ENCODE measurements at regions not wholly inside any gene's neighbourhood (a gene's known extent, or its start where the extent isn't known, plus 50 kb on each side); places are given as distances from the start of the nearest gene placed in this dataset.

- TF ChIP-seq, protein P1, sequence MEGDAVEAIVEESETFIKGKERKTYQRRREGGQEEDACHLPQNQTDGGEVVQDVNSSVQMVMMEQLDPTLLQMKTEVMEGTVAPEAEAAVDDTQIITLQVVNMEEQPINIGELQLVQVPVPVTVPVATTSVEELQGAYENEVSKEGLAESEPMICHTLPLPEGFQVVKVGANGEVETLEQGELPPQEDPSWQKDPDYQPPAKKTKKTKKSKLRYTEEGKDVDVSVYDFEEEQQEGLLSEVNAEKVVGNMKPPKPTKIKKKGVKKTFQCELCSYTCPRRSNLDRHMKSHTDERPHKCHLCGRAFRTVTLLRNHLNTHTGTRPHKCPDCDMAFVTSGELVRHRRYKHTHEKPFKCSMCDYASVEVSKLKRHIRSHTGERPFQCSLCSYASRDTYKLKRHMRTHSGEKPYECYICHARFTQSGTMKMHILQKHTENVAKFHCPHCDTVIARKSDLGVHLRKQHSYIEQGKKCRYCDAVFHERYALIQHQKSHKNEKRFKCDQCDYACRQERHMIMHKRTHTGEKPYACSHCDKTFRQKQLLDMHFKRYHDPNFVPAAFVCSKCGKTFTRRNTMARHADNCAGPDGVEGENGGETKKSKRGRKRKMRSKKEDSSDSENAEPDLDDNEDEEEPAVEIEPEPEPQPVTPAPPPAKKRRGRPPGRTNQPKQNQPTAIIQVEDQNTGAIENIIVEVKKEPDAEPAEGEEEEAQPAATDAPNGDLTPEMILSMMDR (IDR thresholded peaks at IDR 0.05; ENCODE audit: poor library complexity): no peak
- TF ChIP-seq EZH2 (IDR thresholded peaks at IDR 0.05; ENCODE audit: borderline replicate concordance) (no peak), EZH2phosphoT487 (IDR thresholded peaks at IDR 0.05; ENCODE audit: low read depth, severe bottlenecking, unreplicated experiment) (no peak)
These were observed 474.3 kb downstream of the SEMA3D start for GRCh38 chr7:84712374-84713121.
